ENCODE measurements at regions not wholly inside any gene's neighbourhood (a gene's known extent, or its start where the extent isn't known, plus 50 kb on each side); places are given as distances from the start of the nearest gene placed in this dataset.
A peak's percentile ranks its signal among the peaks of the same experiment; 100 is the strongest.
"Not testable (repeated sequence)": the region's sequence is repeated elsewhere in the genome, so short reads cannot be mapped to it uniquely, and the experiment has no call there.

- no peak for DNase-seq
These were observed 671.0 kb upstream of the C16orf82 start for GRCh38 chr16:26395700-26396099.

DNA sequence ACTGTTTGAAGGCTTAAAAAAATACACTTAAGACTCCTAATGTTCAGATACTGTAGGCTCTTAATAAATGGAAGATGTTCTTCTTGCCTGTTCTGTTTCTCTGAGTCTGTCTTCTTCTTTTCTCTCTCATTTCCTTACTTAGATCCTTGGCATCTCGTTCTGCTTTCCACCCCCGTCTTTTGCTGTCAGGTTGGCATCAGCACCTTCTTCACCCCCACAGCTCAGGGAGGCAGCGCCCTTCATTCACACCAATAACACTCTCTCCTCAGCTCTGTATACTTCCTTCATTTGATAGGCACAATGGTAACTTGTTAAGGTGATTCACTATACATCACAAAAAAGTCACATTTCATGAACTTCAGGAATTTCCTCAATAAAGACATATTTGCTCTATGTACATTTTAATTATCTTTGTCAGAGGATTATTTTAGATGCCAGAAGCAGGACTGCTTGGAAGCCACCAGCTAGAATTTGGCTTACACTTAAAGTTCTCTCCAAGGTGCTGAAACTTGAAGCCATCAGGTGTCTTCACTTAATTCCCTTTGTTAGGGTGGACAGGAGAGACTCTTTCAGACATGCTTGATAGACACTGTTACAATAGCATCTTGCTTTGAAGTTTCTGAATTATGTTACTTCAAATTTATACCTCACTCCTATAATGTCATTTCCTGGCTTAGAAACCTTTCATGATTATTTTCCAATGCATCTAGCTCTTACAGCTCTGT is 670.1 kb upstream of the C16orf82 start:
- no peak for DNase-seq

DNA sequence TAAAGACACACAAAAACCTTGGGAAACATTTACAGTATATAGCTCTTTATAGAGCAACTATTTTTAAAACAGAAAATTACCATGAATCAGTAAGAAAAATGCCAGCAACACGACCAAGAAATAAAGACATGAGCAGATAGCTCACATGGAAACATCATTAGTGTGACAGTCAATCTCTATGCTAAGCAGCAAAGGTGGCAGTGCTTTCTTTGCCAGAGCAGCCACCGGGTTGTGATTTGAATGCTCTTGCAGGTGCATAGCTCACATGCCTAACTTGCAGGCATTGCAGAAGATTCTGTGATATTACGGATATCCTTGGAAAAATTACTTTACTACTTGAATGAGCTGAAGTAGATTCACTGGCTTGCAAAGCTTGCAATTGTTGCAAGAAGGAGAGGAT is 652.9 kb upstream of the C16orf82 start:
- DNase-seq, result no peak

DNA sequence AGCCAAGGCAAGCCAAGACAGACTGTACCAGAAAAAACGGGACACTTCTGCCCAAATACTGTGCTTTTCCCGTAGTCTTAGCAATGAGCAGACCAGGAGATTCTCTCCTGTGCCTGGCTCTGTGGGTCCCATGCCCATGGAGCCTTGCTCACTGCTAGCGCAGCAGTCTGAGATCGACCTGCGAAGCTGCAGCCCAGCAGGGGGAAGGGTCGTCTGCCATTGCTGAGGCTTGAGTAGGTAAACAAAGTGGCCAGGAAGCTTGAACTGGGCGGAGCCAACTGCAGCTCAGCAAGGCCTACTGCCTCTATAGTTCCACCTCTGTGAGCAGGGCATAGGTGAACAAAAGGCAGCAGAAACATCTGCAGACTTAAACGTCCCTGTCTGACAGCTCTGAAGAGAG is 647.3 kb upstream of the C16orf82 start:
- DNase-seq, result not testable (repeated sequence)

DNA sequence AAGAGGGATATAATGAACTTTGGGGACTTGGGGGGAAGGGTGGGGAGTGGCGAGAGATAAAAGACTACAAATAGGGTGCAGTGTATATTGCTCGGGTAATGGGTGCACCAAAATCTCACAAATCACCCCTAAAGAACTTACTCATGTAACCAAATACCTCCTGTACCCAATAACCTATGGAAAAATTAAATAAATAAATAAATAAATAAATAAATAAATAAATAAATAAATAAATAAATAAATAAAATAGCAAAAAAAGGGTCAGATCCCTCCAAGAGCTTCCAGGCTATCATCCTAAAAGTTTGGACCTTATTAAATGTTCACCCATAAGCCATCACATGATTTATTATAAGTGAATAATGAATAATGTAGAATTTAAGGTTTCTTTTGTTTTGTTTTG is 636.1 kb upstream of the C16orf82 start:
- DNase-seq, result no peak

GRCh38 chr16:26433807-26434206 is 632.9 kb upstream of the C16orf82 start:
- DNase-seq, result no peak

DNA sequence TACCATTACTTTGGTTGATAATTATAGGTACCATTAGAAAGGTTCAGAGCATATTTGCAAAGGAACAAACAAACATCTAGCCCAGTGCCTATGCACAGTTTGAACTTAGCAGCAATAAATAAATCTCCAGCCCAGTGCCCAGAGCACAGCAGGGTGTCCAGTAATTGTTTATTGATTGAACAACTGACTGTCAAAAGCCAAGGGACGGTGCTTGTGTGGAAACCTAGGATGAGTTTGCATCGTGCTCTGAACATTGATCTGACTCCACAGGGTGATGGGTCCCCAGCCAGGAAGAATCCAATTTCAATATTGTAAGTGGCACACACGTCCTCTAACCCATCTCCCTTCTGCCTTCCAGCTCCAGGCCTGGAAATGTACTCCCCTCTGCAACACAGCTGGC is 625.5 kb upstream of the C16orf82 start:
- no peak for DNase-seq

- DNase-seq, result no peak
These were observed 624.4 kb upstream of the C16orf82 start for GRCh38 chr16:26442321-26442720.

DNA sequence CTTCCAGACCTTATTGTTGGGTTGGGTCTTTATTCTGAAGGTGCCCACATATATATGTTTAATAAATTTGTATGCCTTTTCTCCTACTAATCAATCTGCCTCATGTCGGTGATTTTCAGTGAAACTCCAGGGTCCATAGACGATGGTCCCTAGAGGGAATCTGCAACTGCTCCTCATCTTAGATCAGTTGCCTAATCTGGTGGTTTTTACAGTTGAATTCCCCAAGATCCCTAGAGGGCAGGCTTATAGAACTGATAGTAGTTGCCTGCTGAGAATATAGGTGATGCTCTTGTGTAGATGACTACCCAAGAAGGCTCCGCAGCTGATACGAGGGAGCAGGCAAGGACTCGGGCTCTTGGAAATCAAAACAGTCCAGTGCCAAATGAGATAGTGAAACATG is 619.2 kb upstream of the C16orf82 start:
- no peak for DNase-seq

DNA sequence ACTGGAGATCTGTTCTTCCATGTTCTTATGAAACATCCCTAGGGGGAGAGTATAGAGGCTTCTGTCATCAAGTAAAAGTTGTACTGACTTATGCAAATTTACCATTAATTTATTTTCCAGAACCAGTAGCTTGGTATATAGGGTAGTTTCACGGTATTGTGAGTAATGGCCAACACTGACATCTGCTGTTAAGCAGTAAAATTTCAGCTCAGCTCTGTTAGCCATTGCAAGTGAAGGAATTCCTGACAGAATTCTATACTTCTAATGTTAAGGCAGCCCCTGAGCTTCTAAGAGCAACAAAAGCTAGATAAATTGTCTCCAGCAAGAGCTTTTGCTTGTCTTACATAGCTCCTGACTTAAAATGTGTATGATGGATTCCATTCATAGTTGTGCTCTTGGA is 613.5 kb upstream of the C16orf82 start:
- peak in 2 of 4 experiments; percentile 1 to 8 for DNase-seq

GRCh38 chr16:26454102-26454501 is 612.6 kb upstream of the C16orf82 start:
- no peak for DNase-seq

- no peak for DNase-seq
These were observed 610.7 kb upstream of the C16orf82 start for GRCh38 chr16:26456074-26456473.

GRCh38 chr16:26457095-26457494 is 609.6 kb upstream of the C16orf82 start:
- no peak for DNase-seq

- no peak for DNase-seq
These were observed 608.8 kb upstream of the C16orf82 start for GRCh38 chr16:26457882-26458281.

DNA sequence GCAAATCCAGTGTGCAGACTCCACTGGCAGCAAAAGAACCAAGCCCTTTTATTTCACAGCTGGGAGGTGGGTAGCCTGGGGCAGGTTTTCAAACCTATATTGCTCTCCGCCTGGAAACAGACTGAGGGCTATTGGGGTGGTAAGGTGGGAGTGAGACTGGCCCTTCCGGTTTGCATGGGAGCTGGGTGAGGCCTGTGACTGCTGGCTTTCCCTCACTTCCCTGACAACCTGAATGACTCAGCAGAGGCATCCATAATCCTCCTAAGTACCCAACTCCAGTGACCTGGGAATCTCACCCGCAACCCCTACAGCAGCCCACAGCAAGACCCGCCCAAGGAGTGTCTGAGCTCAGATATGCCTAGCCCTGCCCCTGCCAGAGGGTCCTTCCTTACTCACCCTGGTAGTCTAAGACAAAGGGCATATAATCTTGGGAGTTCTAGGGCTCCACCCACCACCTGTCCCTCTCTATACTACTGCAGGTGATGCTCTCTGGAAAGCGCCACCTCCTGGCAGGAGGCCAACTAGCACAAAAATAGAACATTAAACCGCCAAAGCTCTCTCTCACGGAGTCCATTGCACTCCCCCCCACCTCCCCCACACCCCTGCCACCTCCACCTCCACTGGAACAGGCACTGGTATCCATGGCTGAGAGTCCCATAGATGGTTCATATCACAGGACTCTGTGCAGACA is 602.0 kb upstream of the C16orf82 start:
- DNase-seq, result no peak

- not testable (repeated sequence) for DNase-seq
These were observed 592.3 kb upstream of the C16orf82 start for GRCh38 chr16:26474405-26474804.

GRCh38 chr16:26475596-26475995 is 591.1 kb upstream of the C16orf82 start:
- no peak for DNase-seq

- no peak for DNase-seq
These were observed 575.5 kb upstream of the C16orf82 start for GRCh38 chr16:26491101-26491670.

- DNase-seq, result no peak
These were observed 574.8 kb upstream of the C16orf82 start for GRCh38 chr16:26491962-26492361.

DNA sequence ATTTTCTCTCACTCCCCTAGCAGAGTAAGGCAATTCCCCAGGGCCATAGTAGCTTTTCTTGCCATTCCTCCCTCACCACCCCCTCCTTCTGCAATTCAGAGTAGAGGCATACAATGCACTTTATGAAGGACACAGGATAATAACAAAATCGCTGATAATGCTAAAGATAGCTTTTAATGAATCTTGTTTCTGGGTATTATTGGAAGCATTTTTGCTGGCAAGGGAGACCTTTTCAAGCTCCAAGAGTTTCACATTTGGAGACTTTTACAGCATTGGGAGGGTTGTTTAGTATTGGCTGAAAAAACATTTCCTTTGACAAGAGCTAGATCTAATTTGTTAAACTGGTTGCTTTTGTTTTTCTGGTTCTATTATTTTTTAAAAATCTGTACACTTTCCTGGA is 573.0 kb upstream of the C16orf82 start:
- DNase-seq, result no peak

DNA sequence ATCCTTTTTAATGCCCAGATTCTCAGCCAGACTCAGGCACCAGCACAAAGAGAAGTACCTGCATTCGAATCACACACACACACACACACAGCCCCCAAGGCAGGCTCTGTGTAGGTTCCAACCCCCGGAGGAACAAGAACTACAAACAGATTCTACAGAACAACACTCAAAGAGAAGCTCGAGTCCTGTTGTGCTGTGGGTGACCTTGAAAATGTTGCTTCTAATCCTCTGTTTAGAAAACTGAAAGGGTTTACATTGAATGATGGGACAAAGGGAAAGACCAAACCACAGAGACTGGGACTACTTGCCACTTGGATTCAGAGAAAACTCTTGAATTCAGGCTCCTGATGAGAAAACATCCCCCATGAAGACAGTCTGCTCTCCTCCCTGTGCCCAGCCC is 568.8 kb upstream of the C16orf82 start:
- no peak for DNase-seq

- no peak for DNase-seq
These were observed 566.4 kb upstream of the C16orf82 start for GRCh38 chr16:26500326-26500725.

DNA sequence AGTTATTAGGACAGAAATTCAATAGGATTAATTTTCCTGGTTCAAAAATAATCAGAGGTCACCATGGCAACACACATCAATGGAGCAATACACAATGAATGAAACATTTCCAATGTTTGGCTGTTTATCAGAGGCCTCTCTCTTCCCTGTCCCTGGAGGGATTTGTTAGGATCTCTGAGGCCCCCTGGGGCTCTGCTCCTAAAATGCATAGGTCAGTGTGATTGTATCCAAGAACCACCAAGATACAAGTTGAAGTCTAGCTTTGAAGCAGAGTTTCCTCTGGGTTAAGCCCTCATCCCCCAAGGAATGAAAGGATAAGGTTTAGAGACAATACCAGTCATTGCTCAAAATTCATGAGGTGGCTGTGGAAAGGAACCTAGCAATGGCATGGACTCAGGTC is 561.2 kb upstream of the C16orf82 start:
- DNase-seq, result no peak

- DNase-seq, result not testable (repeated sequence)
These were observed 557.8 kb upstream of the C16orf82 start for GRCh38 chr16:26508946-26509345.

Measured in suppressor macrophage (primary cell).